Ectodermal cell (in vitro differentiated cells): ENCODE measurements at regions not wholly inside any gene's neighbourhood (a gene's known extent, or its start where the extent isn't known, plus 50 kb on each side); places are given as distances from the start of the nearest gene placed in this dataset.
"Not testable (repeated sequence)": the region's sequence is repeated elsewhere in the genome, so short reads cannot be mapped to it uniquely, and the experiment has no call there.

Experiments used
- H3K27ac ChIP-seq: 2 replicates; pipeline ENCODE4 v1.7.0; 2013; ENCODE audit warnings: mild to moderate bottlenecking, low read depth, low read length; ENCODE audit not compliant: insufficient read depth, poor library complexity, severe bottlenecking
- H3K27me3 ChIP-seq: 2 replicates; pipeline ENCODE4 v1.7.0; 2013; ENCODE audit warnings: mild to moderate bottlenecking, low read length; ENCODE audit not compliant: insufficient read depth, control insufficient read depth, poor library complexity, severe bottlenecking
- H3K36me3 ChIP-seq: one replicate; pipeline ENCODE4 v1.7.0; 2013; ENCODE audit warnings: low read length; ENCODE audit not compliant: control insufficient read depth, insufficient read depth
- H3K4me1 ChIP-seq: one replicate; pipeline ENCODE4 v1.7.0; 2013; ENCODE audit warnings: low read length; ENCODE audit not compliant: control insufficient read depth, insufficient read depth
- H3K4me3 ChIP-seq: 2 replicates; pipeline ENCODE4 v1.7.0; 2013; ENCODE audit warnings: low read depth, low read length, control low read depth; ENCODE audit not compliant: insufficient read depth
- H3K9me3 ChIP-seq: 2 replicates; pipeline ENCODE4 v1.7.0; 2013; ENCODE audit warnings: mild to moderate bottlenecking, low read length, moderate library complexity; ENCODE audit not compliant: control insufficient read depth
- WGBS, 2 experiments: methylation state at CpG; one replicate each; pipeline ENCODE4 v1.1.7; 2013; ENCODE audit warnings: missing lambda C conversion rate in 2 of 2; 5-methylcytosine and 5-hydroxymethylcytosine counted together

DNA sequence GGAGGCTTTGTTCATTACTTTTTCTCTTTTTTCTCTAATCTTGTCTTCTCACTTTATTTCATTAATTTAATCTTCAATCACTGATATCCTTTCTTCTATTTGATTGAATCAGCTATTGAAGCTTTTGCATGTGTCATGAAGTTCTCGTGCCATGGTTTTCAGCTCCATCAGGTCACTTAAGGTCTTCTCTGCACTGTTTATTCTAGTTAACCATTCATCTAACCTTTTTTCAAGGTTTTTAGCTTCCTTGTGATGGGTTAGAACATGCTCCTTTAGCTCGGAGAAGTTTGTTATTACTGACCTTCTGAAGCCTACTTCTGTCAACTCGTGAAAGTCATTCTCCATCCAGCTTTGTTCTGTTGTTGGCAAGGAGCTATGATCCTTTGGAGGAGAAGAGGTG is 695.0 kb upstream of the CDH6 start:
- H3K27ac ChIP-seq, H3K36me3 ChIP-seq, H3K27me3 ChIP-seq, H3K4me1 ChIP-seq, H3K4me3 ChIP-seq, H3K9me3 ChIP-seq: not testable (repeated sequence)
- WGBS, 2 experiments = 86 to 96% methylated on average over 3 of the region's 3 CpGs

GRCh38 chr5:30494113-30494512 is 699.4 kb upstream of the CDH6 start:
- not testable (repeated sequence) for H3K4me1 ChIP-seq, H3K27me3 ChIP-seq, H3K36me3 ChIP-seq, H3K27ac ChIP-seq, H3K9me3 ChIP-seq, H3K4me3 ChIP-seq
- 93 to 97% methylated on average over 5 of the region's 7 CpGs for WGBS, 2 experiments

DNA sequence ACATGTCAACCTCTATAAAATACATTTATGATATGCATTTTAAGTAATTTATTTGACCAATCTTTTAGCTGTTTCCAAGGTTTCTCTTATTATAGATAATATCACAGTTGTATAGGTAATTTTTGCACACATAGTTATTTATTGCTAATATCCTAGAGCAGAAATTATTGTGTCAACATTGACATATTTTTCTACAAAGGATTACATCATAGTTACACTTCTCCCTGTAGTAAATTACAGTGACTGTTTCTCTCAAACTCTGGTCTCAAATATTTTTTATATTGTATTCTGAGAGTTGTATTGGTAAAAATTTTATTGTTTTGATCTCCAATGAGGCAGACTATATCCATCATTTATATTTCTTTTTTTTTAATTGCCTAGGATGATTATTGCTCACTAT is 714.4 kb upstream of the CDH6 start:
- Histone ChIP-seq H3K27ac (no peak overlapping the region), H3K9me3 (no peaks in the 10 kb centered on the region), H3K4me3 (no peak overlapping the region), H3K36me3 (no peaks in the 10 kb centered on the region), H3K27me3 (no peaks in the 10 kb centered on the region), H3K4me1 (no peaks in the 10 kb centered on the region)

DNA sequence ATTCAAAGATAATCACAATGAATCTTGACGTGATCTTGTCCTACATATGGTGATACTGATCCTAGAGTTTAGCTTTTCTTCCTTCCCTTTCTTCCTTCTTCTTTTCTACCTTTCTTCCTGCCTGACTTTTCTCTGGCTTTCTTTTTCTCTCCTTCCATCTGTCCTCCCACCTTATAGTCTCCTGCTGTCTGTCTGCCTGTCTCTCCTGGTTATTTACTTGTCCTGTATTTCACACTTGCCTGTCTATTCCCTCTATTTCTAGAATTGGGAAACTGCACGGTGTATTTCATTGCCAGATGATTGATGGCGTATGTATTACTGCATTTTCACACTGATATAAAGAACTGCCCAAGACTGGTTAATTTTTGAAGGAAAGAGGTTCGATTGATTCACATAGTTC is 718.1 kb upstream of the CDH6 start:
- Histone ChIP-seq H3K27ac (no peak overlapping the region), H3K4me3 (no peak overlapping the region), H3K27me3 (no peaks in the 10 kb centered on the region), H3K9me3 (no peaks in the 10 kb centered on the region), H3K4me1 (no peaks in the 10 kb centered on the region), H3K36me3 (no peaks in the 10 kb centered on the region)
- WGBS, 2 experiments = 92 to 94% methylated on average over 3 to 4 of the region's 4 CpGs

DNA sequence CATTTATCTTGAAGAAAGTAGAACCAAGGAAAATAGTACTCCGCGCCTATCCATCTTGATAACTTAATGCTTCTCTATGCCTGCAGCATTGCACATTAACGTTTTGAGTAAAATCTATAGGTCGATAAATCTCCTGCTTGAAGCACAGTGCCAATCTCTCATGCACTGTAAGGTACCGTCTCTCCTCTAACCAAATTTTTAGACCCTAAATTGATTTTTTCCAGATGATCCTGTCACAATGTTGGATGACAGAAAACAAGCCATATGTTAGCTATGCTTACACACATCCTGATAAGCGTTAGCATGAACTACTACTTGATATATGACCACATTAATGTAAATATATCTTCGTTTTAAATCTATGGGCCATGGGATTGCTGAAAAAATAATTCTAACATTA is 723.8 kb upstream of the CDH6 start:
- 93 to 95% methylated on average over 5 to 7 of the region's 7 CpGs for WGBS, 2 experiments
- H3K4me3 ChIP-seq = no peak overlapping the region
- H3K27ac ChIP-seq = no peak overlapping the region
- H3K27me3 ChIP-seq = no peaks in the 10 kb centered on the region
- H3K4me1 ChIP-seq = no peaks in the 10 kb centered on the region
- H3K36me3 ChIP-seq = no peaks in the 10 kb centered on the region
- H3K9me3 ChIP-seq = no peaks in the 10 kb centered on the region

DNA sequence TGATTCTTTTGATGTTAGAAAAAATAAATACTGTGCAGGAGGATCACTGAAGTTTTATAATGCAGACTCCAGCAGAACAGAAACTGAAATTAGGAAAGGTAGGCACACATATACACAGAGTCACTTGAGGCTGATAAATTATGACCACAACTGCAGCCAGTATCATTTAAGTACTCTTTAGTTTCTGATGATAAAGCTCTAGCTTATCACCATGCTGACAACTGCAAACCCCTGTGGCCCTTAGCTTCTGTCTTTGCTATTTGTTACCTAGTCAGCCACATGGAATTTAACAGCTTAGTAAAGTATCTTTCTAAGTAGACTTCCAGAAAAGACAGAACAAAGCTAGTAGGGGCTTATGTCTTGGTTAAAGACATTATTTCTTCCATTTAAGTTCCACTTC is 734.8 kb upstream of the CDH6 start:
- Histone ChIP-seq H3K4me3 (no peak overlapping the region), H3K4me1 (no peaks in the 10 kb centered on the region)

DNA sequence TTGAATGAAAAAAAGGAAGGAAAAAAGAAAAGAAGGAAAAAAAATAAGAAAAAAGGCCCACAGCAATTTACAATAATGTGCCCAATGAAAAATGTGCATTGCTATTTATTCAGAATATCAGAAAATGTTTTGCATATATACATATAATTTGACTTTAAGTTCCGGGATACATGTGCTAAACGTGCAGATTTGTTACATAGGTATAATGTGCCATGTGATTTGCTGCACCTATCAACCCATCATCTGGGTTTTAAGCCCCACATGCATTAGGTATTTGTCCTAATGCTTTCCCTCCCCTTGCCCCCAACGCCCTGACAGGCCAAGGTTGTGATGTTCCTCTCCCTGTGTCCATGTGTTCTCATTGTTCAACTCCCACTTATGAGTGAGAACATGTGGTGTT is 738.0 kb upstream of the CDH6 start:
- not testable (repeated sequence) for H3K36me3 ChIP-seq
- 85% methylated on average over 1 to 3 of the region's 3 CpGs for WGBS, 2 experiments

More for the DNA sequence above, 734.8 kb upstream of the CDH6 start:
- no peaks in the 10 kb centered on the region for H3K27me3 ChIP-seq
- H3K27ac ChIP-seq = no peak overlapping the region
- H3K36me3 ChIP-seq = no peaks in the 10 kb centered on the region
- no peaks in the 10 kb centered on the region for H3K9me3 ChIP-seq

DNA sequence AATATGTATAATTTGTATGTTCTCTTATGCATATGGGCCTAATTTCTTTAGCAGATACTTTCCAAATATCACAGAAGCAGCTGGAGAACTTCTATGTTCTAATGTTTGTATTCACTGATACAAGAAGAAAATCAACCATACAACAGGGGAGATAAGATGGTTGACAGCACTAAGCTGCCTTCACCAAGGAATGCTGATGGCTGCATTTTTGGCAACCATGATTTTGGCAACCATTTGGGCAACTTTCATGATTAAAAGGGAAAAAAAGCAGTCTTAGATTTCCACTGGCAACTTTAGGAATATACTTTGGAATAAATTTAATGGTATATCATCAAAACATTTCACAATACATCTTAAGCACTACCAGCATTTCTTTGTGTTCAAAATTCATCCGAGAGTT is 740.3 kb upstream of the CDH6 start:
- H3K9me3 ChIP-seq = no peaks in the 10 kb centered on the region
- no peaks in the 10 kb centered on the region for H3K27me3 ChIP-seq
- H3K4me3 ChIP-seq = no peak overlapping the region
- no peak overlapping the region for H3K27ac ChIP-seq
- no peaks in the 10 kb centered on the region for H3K36me3 ChIP-seq
- no peaks in the 10 kb centered on the region for H3K4me1 ChIP-seq
- WGBS, 2 experiments = 100% methylated on average over 1 of the region's 1 CpG; no CpG with 5 or more reads in 1 of the 2 experiments

More for the DNA sequence above, 738.0 kb upstream of the CDH6 start:
- not testable (repeated sequence) for H3K4me1 ChIP-seq, H3K9me3 ChIP-seq, H3K27ac ChIP-seq, H3K27me3 ChIP-seq, H3K4me3 ChIP-seq

GRCh38 chr5:30450153-30450552 is 743.3 kb upstream of the CDH6 start:
- 80% methylated on average over 1 of the region's 1 CpG; no CpG with 5 or more reads in 1 of the 2 experiments for WGBS, 2 experiments
- H3K4me3 ChIP-seq = no peak overlapping the region
- H3K4me1 ChIP-seq = no peaks in the 10 kb centered on the region
- no peaks in the 10 kb centered on the region for H3K36me3 ChIP-seq
- no peaks in the 10 kb centered on the region for H3K27me3 ChIP-seq
- no peaks in the 10 kb centered on the region for H3K9me3 ChIP-seq
- no peak overlapping the region for H3K27ac ChIP-seq

GRCh38 chr5:30447431-30447830 is 746.1 kb upstream of the CDH6 start:
- H3K4me3 ChIP-seq = no peak overlapping the region
- WGBS, 2 experiments = 97 to 100% methylated on average over 3 of the region's 3 CpGs
- H3K9me3 ChIP-seq = no peaks in the 10 kb centered on the region
- H3K36me3 ChIP-seq = no peaks in the 10 kb centered on the region
- H3K4me1 ChIP-seq = no peaks in the 10 kb centered on the region
- no peak overlapping the region for H3K27ac ChIP-seq
- H3K27me3 ChIP-seq = no peaks in the 10 kb centered on the region

DNA sequence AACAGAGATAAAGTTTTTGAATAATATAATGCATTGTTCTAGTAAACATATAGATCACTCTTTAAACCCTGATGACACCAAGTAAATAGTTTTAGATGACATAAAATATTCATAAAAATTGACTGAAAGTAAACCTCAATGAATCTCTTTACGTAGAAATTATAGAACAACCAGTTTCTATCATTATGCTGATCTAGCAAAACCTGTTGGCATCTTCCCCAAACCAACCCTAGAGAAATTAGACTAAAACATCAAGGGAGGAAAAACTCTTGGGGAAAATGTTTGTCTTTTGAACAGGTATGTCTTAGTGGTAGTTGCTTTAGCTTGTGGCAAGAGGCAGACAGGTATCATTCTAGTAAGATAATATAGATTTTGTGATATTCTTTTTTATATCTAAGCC is 747.0 kb upstream of the CDH6 start:
- H3K36me3 ChIP-seq = no peaks in the 10 kb centered on the region
- no peaks in the 10 kb centered on the region for H3K4me1 ChIP-seq
- H3K4me3 ChIP-seq = no peak overlapping the region
- H3K27ac ChIP-seq = no peak overlapping the region
- H3K27me3 ChIP-seq = no peaks in the 10 kb centered on the region
- H3K9me3 ChIP-seq = no peaks in the 10 kb centered on the region
- WGBS, 2 experiments = 100% methylated on average over 1 of the region's 1 CpG; no CpG with 5 or more reads in 1 of the 2 experiments
